ENCODE measurements at regions not wholly inside any gene's neighbourhood (a gene's known extent, or its start where the extent isn't known, plus 50 kb on each side); places are given as distances from the start of the nearest gene placed in this dataset.

DNA sequence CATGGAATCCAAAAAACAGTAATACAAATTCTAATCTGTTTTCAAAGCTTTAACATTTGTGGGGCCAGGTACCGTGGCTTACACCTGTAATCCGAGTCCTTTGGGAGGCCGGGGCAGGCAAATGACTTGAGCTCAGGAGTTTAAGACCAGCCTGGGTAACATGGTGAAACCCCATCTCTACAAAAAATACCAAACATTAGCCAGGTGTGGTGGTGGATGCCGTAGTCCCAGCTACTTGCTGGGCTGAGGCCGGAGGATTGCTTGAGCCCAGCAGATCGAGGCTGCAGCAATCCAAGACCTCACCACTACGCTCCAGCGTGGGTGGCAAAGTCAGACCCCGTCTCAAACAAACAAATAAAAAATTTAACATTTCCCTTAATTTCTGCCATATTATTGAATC, 74.3 kb upstream of the SALL3 start:
- no peak overlapping the region for H3K4me3 ChIP-seq (ENCODE audit: low read length)
- no peak overlapping the region for H3K27ac ChIP-seq (ENCODE audit: low read length)
- H3F3A ChIP-seq (ENCODE audit: insufficient read depth, low read length, poor library complexity, severe bottlenecking), result no peaks in the 10 kb centered on the region
- H3K27me3 ChIP-seq (ENCODE audit: insufficient read depth, low read depth, low read length), result no peaks in the 10 kb centered on the region
- H4K20me1 ChIP-seq (ENCODE audit: insufficient read depth), result no peaks in the 10 kb centered on the region
- no peak overlapping the region for H3K9ac ChIP-seq (ENCODE audit: low read length)
- H3K36me3 ChIP-seq (ENCODE audit: insufficient read depth, low read length), result no peaks in the 10 kb centered on the region
- no peaks in the 10 kb centered on the region for H3K79me2 ChIP-seq (replicated peaks; ENCODE audit: insufficient read depth, low read length)
- TF ChIP-seq SMC3 (conservative IDR thresholded peaks at IDR 0.05; ENCODE audit: poor library complexity) (no peak), EZH2 (IDR thresholded peaks at IDR 0.05; ENCODE audit: borderline replicate concordance, insufficient read depth, low read length, poor library complexity, severe bottlenecking) (no peak), POLR2AphosphoS5 (IDR thresholded peaks at IDR 0.05) (no peak), RAD21 (conservative IDR thresholded peaks at IDR 0.05) (no peak), EP300 (conservative IDR thresholded peaks at IDR 0.05; ENCODE audit: poor library complexity, severe bottlenecking) (no peak), TAF1 (IDR thresholded peaks at IDR 0.05; ENCODE audit: low read depth) (no peak), MXI1 (conservative IDR thresholded peaks at IDR 0.05; ENCODE audit: poor library complexity, severe bottlenecking) (no peak)
- TF ChIP-seq, protein P1, sequence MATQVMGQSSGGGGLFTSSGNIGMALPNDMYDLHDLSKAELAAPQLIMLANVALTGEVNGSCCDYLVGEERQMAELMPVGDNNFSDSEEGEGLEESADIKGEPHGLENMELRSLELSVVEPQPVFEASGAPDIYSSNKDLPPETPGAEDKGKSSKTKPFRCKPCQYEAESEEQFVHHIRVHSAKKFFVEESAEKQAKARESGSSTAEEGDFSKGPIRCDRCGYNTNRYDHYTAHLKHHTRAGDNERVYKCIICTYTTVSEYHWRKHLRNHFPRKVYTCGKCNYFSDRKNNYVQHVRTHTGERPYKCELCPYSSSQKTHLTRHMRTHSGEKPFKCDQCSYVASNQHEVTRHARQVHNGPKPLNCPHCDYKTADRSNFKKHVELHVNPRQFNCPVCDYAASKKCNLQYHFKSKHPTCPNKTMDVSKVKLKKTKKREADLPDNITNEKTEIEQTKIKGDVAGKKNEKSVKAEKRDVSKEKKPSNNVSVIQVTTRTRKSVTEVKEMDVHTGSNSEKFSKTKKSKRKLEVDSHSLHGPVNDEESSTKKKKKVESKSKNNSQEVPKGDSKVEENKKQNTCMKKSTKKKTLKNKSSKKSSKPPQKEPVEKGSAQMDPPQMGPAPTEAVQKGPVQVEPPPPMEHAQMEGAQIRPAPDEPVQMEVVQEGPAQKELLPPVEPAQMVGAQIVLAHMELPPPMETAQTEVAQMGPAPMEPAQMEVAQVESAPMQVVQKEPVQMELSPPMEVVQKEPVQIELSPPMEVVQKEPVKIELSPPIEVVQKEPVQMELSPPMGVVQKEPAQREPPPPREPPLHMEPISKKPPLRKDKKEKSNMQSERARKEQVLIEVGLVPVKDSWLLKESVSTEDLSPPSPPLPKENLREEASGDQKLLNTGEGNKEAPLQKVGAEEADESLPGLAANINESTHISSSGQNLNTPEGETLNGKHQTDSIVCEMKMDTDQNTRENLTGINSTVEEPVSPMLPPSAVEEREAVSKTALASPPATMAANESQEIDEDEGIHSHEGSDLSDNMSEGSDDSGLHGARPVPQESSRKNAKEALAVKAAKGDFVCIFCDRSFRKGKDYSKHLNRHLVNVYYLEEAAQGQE (IDR thresholded peaks at IDR 0.05; ENCODE audit: borderline replicate concordance), result no peak
- TF ChIP-seq, protein P2, sequence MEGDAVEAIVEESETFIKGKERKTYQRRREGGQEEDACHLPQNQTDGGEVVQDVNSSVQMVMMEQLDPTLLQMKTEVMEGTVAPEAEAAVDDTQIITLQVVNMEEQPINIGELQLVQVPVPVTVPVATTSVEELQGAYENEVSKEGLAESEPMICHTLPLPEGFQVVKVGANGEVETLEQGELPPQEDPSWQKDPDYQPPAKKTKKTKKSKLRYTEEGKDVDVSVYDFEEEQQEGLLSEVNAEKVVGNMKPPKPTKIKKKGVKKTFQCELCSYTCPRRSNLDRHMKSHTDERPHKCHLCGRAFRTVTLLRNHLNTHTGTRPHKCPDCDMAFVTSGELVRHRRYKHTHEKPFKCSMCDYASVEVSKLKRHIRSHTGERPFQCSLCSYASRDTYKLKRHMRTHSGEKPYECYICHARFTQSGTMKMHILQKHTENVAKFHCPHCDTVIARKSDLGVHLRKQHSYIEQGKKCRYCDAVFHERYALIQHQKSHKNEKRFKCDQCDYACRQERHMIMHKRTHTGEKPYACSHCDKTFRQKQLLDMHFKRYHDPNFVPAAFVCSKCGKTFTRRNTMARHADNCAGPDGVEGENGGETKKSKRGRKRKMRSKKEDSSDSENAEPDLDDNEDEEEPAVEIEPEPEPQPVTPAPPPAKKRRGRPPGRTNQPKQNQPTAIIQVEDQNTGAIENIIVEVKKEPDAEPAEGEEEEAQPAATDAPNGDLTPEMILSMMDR (IDR thresholded peaks at IDR 0.05; ENCODE audit: poor library complexity, severe bottlenecking), result no peak
- no peaks in the 10 kb centered on the region for H3K9me3 ChIP-seq (ENCODE audit: low read length)
- H3K9me2 ChIP-seq (ENCODE audit: insufficient read depth, low read length), result no peaks in the 10 kb centered on the region
- H2AFZ ChIP-seq (ENCODE audit: low read depth, low read length), result no peak overlapping the region
- H3K4me2 ChIP-seq (ENCODE audit: low read length), result no peak overlapping the region

DNA sequence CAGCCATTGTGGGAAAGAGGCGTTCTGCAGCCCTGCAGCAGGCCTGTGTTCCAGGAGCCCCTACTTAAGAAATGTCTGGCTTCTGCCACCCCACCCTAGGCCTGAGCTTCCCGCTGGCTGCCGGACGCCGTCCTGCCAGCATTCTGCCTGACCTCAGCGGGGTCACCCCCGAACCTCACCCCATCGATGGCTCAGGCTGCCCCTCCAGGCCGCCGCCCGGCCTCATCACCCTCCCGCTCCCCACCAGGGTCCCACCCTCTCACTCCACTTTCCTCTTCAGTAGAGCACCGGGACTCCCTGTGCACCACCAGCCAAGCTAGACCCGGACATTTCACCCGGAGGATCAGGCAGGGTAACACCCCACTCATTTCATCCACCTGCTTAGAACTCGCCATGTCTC, 73.6 kb upstream of the SALL3 start:
- Histone ChIP-seq H3K27ac (ENCODE audit: low read length) (no peak overlapping the region), H3K9ac (ENCODE audit: low read length) (no peak overlapping the region), H3K9me2 (ENCODE audit: insufficient read depth, low read length) (no peaks in the 10 kb centered on the region), H3K4me2 (ENCODE audit: low read length) (no peak overlapping the region), H3F3A (ENCODE audit: insufficient read depth, low read length, poor library complexity, severe bottlenecking) (no peaks in the 10 kb centered on the region), H2AFZ (ENCODE audit: low read depth, low read length) (no peak overlapping the region), H3K9me3 (ENCODE audit: low read length) (no peaks in the 10 kb centered on the region), H3K27me3 (ENCODE audit: insufficient read depth, low read depth, low read length) (no peaks in the 10 kb centered on the region), H3K36me3 (ENCODE audit: insufficient read depth, low read length) (no peaks in the 10 kb centered on the region), H4K20me1 (ENCODE audit: insufficient read depth) (no peaks in the 10 kb centered on the region), H3K79me2 (replicated peaks; ENCODE audit: insufficient read depth, low read length) (no peaks in the 10 kb centered on the region), H3K4me3 (ENCODE audit: low read length) (no peak overlapping the region)
- no peak for TF ChIP-seq POLR2AphosphoS5 (IDR thresholded peaks at IDR 0.05)
- TF ChIP-seq, protein P1 (IDR thresholded peaks at IDR 0.05; ENCODE audit: borderline replicate concordance), result no peak
- TF ChIP-seq RAD21 (conservative IDR thresholded peaks at IDR 0.05), result no peak
- no peak for TF ChIP-seq MXI1 (conservative IDR thresholded peaks at IDR 0.05; ENCODE audit: poor library complexity, severe bottlenecking)
- TF ChIP-seq SMC3 (conservative IDR thresholded peaks at IDR 0.05; ENCODE audit: poor library complexity), result no peak
- no peak for TF ChIP-seq EZH2 (IDR thresholded peaks at IDR 0.05; ENCODE audit: borderline replicate concordance, insufficient read depth, low read length, poor library complexity, severe bottlenecking)
- TF ChIP-seq TAF1 (IDR thresholded peaks at IDR 0.05; ENCODE audit: low read depth), result no peak
- TF ChIP-seq, protein P2 (IDR thresholded peaks at IDR 0.05; ENCODE audit: poor library complexity, severe bottlenecking), result no peak
- no peak for TF ChIP-seq EP300 (conservative IDR thresholded peaks at IDR 0.05; ENCODE audit: poor library complexity, severe bottlenecking)
